ENCODE measurements at regions not wholly inside any gene's neighbourhood (a gene's known extent, or its start where the extent isn't known, plus 50 kb on each side); places are given as distances from the start of the nearest gene placed in this dataset.

GRCh38 chr5:110105692-110106091 is 416.0 kb downstream of the MAN2A1 start:
- no peaks in the 10 kb centered on the region for H3K4me1 ChIP-seq (ENCODE audit: control insufficient read depth, insufficient read depth, low read length)
- no peak overlapping the region for H2AK9ac ChIP-seq (replicated peaks; ENCODE audit: low read depth, low read length, poor library complexity)
- no peak overlapping the region for H3K14ac ChIP-seq (replicated peaks; ENCODE audit: low read depth, low read length)
- no peak overlapping the region for H3K27ac ChIP-seq (ENCODE audit: insufficient read depth, low read length)
- no peaks in the 10 kb centered on the region for H3K27me3 ChIP-seq (ENCODE audit: control insufficient read depth, insufficient read depth, low read length)
- H3K23ac ChIP-seq (ENCODE audit: low read depth, low read length) = no peak overlapping the region
- no peaks in the 10 kb centered on the region for H3K79me1 ChIP-seq (ENCODE audit: low read depth in 1 of 2, low read length in 2 of 2)
- BruUV-seq (replicated peaks) = no TSS peak
- no peaks in the 10 kb centered on the region for H3K36me3 ChIP-seq (ENCODE audit: control insufficient read depth, insufficient read depth, low read length)
- H3K56ac ChIP-seq (ENCODE audit: extremely low read depth, insufficient read depth, low read length) = no peak overlapping the region
- no peaks in the 10 kb centered on the region for H3K9me3 ChIP-seq (ENCODE audit: control insufficient read depth, insufficient read depth, low read length)
- H2BK20ac ChIP-seq (ENCODE audit: low read depth, low read length) = no peak overlapping the region
- no peak overlapping the region for H3K4me2 ChIP-seq (ENCODE audit: low read depth, low read length)
- TF ChIP-seq FOS (IDR thresholded peaks at IDR 0.05; ENCODE audit: low read depth, low read length) (no peak), CEBPB (IDR thresholded peaks at IDR 0.05; ENCODE audit: low read depth, low read length) (no peak), SMC3 (IDR thresholded peaks at IDR 0.05; ENCODE audit: low read depth, low read length) (no peak), NFE2L2 (IDR thresholded peaks at IDR 0.05; ENCODE audit: low read depth, low read length) (no peak), RAD21 (IDR thresholded peaks at IDR 0.05; ENCODE audit: low read length) (no peak), POLR2A (IDR thresholded peaks at IDR 0.05; ENCODE audit: low read depth, low read length) (no peak), MAFK (IDR thresholded peaks at IDR 0.05; ENCODE audit: low read depth, low read length) (no peak), RCOR1 (IDR thresholded peaks at IDR 0.05; ENCODE audit: insufficient replicate concordance, low read length) (no peak), MAZ (IDR thresholded peaks at IDR 0.05; ENCODE audit: borderline replicate concordance, low read depth, low read length) (no peak), MXI1 (IDR thresholded peaks at IDR 0.05; ENCODE audit: borderline replicate concordance, low read depth, low read length) (no peak), CHD1 (IDR thresholded peaks at IDR 0.05; ENCODE audit: low read depth, low read length) (no peak), BHLHE40 (IDR thresholded peaks at IDR 0.05; ENCODE audit: low read depth, low read length) (no peak), RFX5 (IDR thresholded peaks at IDR 0.05; ENCODE audit: low read depth, low read length) (no peak)
- TF ChIP-seq, protein P1, sequence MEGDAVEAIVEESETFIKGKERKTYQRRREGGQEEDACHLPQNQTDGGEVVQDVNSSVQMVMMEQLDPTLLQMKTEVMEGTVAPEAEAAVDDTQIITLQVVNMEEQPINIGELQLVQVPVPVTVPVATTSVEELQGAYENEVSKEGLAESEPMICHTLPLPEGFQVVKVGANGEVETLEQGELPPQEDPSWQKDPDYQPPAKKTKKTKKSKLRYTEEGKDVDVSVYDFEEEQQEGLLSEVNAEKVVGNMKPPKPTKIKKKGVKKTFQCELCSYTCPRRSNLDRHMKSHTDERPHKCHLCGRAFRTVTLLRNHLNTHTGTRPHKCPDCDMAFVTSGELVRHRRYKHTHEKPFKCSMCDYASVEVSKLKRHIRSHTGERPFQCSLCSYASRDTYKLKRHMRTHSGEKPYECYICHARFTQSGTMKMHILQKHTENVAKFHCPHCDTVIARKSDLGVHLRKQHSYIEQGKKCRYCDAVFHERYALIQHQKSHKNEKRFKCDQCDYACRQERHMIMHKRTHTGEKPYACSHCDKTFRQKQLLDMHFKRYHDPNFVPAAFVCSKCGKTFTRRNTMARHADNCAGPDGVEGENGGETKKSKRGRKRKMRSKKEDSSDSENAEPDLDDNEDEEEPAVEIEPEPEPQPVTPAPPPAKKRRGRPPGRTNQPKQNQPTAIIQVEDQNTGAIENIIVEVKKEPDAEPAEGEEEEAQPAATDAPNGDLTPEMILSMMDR (conservative IDR thresholded peaks at IDR 0.05; ENCODE audit: low read depth, low read length) = no peak
- TF ChIP-seq, protein P2, sequence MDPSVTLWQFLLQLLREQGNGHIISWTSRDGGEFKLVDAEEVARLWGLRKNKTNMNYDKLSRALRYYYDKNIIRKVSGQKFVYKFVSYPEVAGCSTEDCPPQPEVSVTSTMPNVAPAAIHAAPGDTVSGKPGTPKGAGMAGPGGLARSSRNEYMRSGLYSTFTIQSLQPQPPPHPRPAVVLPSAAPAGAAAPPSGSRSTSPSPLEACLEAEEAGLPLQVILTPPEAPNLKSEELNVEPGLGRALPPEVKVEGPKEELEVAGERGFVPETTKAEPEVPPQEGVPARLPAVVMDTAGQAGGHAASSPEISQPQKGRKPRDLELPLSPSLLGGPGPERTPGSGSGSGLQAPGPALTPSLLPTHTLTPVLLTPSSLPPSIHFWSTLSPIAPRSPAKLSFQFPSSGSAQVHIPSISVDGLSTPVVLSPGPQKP (IDR thresholded peaks at IDR 0.05; ENCODE audit: borderline replicate concordance, low read depth, low read length) = no peak
- TF ChIP-seq, protein P3, sequence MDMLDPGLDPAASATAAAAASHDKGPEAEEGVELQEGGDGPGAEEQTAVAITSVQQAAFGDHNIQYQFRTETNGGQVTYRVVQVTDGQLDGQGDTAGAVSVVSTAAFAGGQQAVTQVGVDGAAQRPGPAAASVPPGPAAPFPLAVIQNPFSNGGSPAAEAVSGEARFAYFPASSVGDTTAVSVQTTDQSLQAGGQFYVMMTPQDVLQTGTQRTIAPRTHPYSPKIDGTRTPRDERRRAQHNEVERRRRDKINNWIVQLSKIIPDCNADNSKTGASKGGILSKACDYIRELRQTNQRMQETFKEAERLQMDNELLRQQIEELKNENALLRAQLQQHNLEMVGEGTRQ (IDR thresholded peaks at IDR 0.05; ENCODE audit: low read depth, low read length) = no peak
- DNase-seq = no peak
- H2BK15ac ChIP-seq (ENCODE audit: low read depth, low read length) = no peak overlapping the region
- no peak overlapping the region for H4K91ac ChIP-seq (ENCODE audit: insufficient read depth, low read depth, low read length)
- H2AK5ac ChIP-seq (ENCODE audit: low read depth, low read length) = no peak overlapping the region
- ChIA-PET POLR2A (ENCODE audit: unreplicated experiment) (no interaction called here), CTCF (no interaction called here)
- intact Hi-C loops (cut with micrococcal nuclease) (no loop called here), in situ Hi-C loops (cut with MboI; ENCODE audit: low sequenced_read_pairs) (no loop called here), dilution Hi-C loops (cut with HindIII; ENCODE audit: low sequenced_read_pairs, unreplicated experiment) (no loop called here)
- no CpG with 5 or more reads among the region's 2 CpGs for WGBS, 2 experiments (ENCODE audit: extremely low coverage in 2 of 2, insufficient read length in 1 of 2)
- H2BK120ac ChIP-seq (ENCODE audit: low read depth, low read length) = no peak overlapping the region
- ATAC-seq (ENCODE audit: low read depth) = no peak
- no peak overlapping the region for H4K5ac ChIP-seq (ENCODE audit: low read depth, low read length)
- no peak overlapping the region for H3K18ac ChIP-seq (ENCODE audit: low read depth, low read length)
- no peak overlapping the region for H2BK5ac ChIP-seq (ENCODE audit: low read depth, low read length, poor library complexity, severe bottlenecking)
- no peak overlapping the region for H3K4ac ChIP-seq (ENCODE audit: low read depth, low read length)
- no peak overlapping the region for H2AFZ ChIP-seq (replicated peaks; ENCODE audit: low read length, poor library complexity)
- H3K9me1 ChIP-seq (ENCODE audit: insufficient read depth, low read length) = no peaks in the 10 kb centered on the region
- no peak overlapping the region for H4K8ac ChIP-seq (ENCODE audit: low read depth in 2 of 2, low read length in 2 of 2)
- H4K20me1 ChIP-seq (ENCODE audit: insufficient read depth, low read length) = no peaks in the 10 kb centered on the region
- no peak overlapping the region for H3K9ac ChIP-seq (ENCODE audit: low read depth, low read length)
- H3K4me3 ChIP-seq (ENCODE audit: insufficient read depth, low read depth, low read length) = no peak overlapping the region

Measured in IMR-90 (cell line).